ENCODE measurements at regions not wholly inside any gene's neighbourhood (a gene's known extent, or its start where the extent isn't known, plus 50 kb on each side); places are given as distances from the start of the nearest gene placed in this dataset.

GRCh38 chr2:196253116-196253480 is 81.7 kb upstream of the STK17B start:
- no peak overlapping the region for H3K27ac ChIP-seq (ENCODE audit: low read length)
- Mint-ChIP-seq H3K27me3 (ENCODE audit: low read depth in 2 of 2) (no peaks in the 10 kb centered on the region), H3K4me1 (peaks cover 53 to 55% of the 10 kb centered on the region in 2 donors), H3K4me3 (no peak overlapping the region), H3K9me3 (peaks cover 4 to 5% of the 10 kb centered on the region in 2 donors), H3K36me3 (no peaks in the 10 kb centered on the region), H3K27ac (peak overlapping the region in 1 of 2 donors; percentile 65)
- intact Hi-C loops (cut with micrococcal nuclease): no loop called here
- DNase-seq: no peak
- no peaks in the 10 kb centered on the region for H3K36me3 ChIP-seq (ENCODE audit: control insufficient read depth, insufficient read depth, low read length)
- peaks cover 9% of the 10 kb centered on the region for H3K4me1 ChIP-seq (ENCODE audit: control insufficient read depth, insufficient read depth, low read length)
- H3K27me3 ChIP-seq (ENCODE audit: control insufficient read depth, insufficient read depth, low read length): no peaks in the 10 kb centered on the region
- no peak for TF ChIP-seq CTCF (IDR thresholded peaks at IDR 0.05)
- H3K4me3 ChIP-seq (ENCODE audit: low read length): no peak overlapping the region
- ATAC-seq: peak in 2 of 3 donors; percentile 29 to 43
- H3K9me3 ChIP-seq (ENCODE audit: control insufficient read depth, insufficient read depth, low read length): no peaks in the 10 kb centered on the region

- peak overlapping the region in 1 of 2 donors; percentile 15 for H3K27ac Mint-ChIP-seq
- H3K27me3 Mint-ChIP-seq (ENCODE audit: low read depth in 2 of 2): no peaks in the 10 kb centered on the region
- Histone ChIP-seq H3K4me3 (ENCODE audit: low read length) (no peak overlapping the region), H3K9me3 (ENCODE audit: control insufficient read depth, insufficient read depth, low read length) (no peaks in the 10 kb centered on the region), H3K27ac (ENCODE audit: low read length) (no peak overlapping the region), H3K36me3 (ENCODE audit: control insufficient read depth, insufficient read depth, low read length) (no peaks in the 10 kb centered on the region), H3K27me3 (ENCODE audit: control insufficient read depth, insufficient read depth, low read length) (no peaks in the 10 kb centered on the region), H3K4me1 (ENCODE audit: control insufficient read depth, insufficient read depth, low read length) (no peaks in the 10 kb centered on the region)
- intact Hi-C loops (cut with micrococcal nuclease): no loop called here
- WGBS (ENCODE audit: insufficient coverage): 44% methylated on average over 1 of the region's 1 CpG
- H3K9me3 Mint-ChIP-seq: peaks cover under 1% of the 10 kb centered on the region in 2 donors
- H3K36me3 Mint-ChIP-seq: no peaks in the 10 kb centered on the region
- no peak overlapping the region for H3K4me3 Mint-ChIP-seq
- peaks cover 38 to 43% of the 10 kb centered on the region in 2 donors for H3K4me1 Mint-ChIP-seq
- ATAC-seq (no peak), DNase-seq (no peak)
- TF ChIP-seq CTCF (IDR thresholded peaks at IDR 0.05): no peak
Observed at GRCh38 chr2:196256585-196256984, 85.2 kb upstream of the STK17B start.

GRCh38 chr2:196257086-196257485 is 85.7 kb upstream of the STK17B start:
- H3K27me3 Mint-ChIP-seq (ENCODE audit: low read depth in 2 of 2): no peaks in the 10 kb centered on the region
- Histone ChIP-seq H3K36me3 (ENCODE audit: control insufficient read depth, insufficient read depth, low read length) (no peaks in the 10 kb centered on the region), H3K4me1 (ENCODE audit: control insufficient read depth, insufficient read depth, low read length) (no peaks in the 10 kb centered on the region), H3K27ac (ENCODE audit: low read length) (no peak overlapping the region), H3K9me3 (ENCODE audit: control insufficient read depth, insufficient read depth, low read length) (no peaks in the 10 kb centered on the region), H3K27me3 (ENCODE audit: control insufficient read depth, insufficient read depth, low read length) (no peaks in the 10 kb centered on the region), H3K4me3 (ENCODE audit: low read length) (no peak overlapping the region)
- WGBS (ENCODE audit: insufficient coverage): 100% methylated on average over 1 of the region's 3 CpGs
- no peak overlapping the region for H3K4me3 Mint-ChIP-seq
- no peak overlapping the region for H3K27ac Mint-ChIP-seq
- peaks cover 35 to 40% of the 10 kb centered on the region in 2 donors for H3K4me1 Mint-ChIP-seq
- no peak for ATAC-seq
- no peak for DNase-seq
- intact Hi-C loops (cut with micrococcal nuclease): no loop called here
- TF ChIP-seq CTCF (IDR thresholded peaks at IDR 0.05): no peak
- no peaks in the 10 kb centered on the region for H3K9me3 Mint-ChIP-seq
- no peaks in the 10 kb centered on the region for H3K36me3 Mint-ChIP-seq

- Mint-ChIP-seq H3K36me3 (no peaks in the 10 kb centered on the region), H3K27me3 (ENCODE audit: low read depth in 2 of 2) (no peaks in the 10 kb centered on the region), H3K9me3 (no peaks in the 10 kb centered on the region), H3K4me1 (peaks cover 34 to 40% of the 10 kb centered on the region in 2 donors), H3K4me3 (no peak overlapping the region), H3K27ac (no peak overlapping the region)
- Histone ChIP-seq H3K36me3 (ENCODE audit: control insufficient read depth, insufficient read depth, low read length) (no peaks in the 10 kb centered on the region), H3K4me3 (ENCODE audit: low read length) (no peak overlapping the region), H3K9me3 (ENCODE audit: control insufficient read depth, insufficient read depth, low read length) (no peaks in the 10 kb centered on the region), H3K27ac (ENCODE audit: low read length) (no peak overlapping the region), H3K27me3 (ENCODE audit: control insufficient read depth, insufficient read depth, low read length) (no peaks in the 10 kb centered on the region), H3K4me1 (ENCODE audit: control insufficient read depth, insufficient read depth, low read length) (peaks cover 9% of the 10 kb centered on the region)
- intact Hi-C loops (cut with micrococcal nuclease): no loop called here
- no peak for DNase-seq
- ATAC-seq: no peak
- no peak for TF ChIP-seq CTCF (IDR thresholded peaks at IDR 0.05)
Observed at GRCh38 chr2:196258407-196258806, 87.0 kb upstream of the STK17B start.
